Peyer's patch (tissue), 4 donors: ENCODE measurements at regions not wholly inside any gene's neighbourhood (a gene's known extent, or its start where the extent isn't known, plus 50 kb on each side); places are given as distances from the start of the nearest gene placed in this dataset.

Experiments used
- CTCF ChIP-seq, 6 experiments: fragments of 450-650 bp in 4 of 6; fragments of 200-600 bp in 2 of 6; sonication (generic) in 1 of 6; IDR thresholded peaks; one replicate each; pipeline ENCODE4 v1.5.1; 2017 to 2019; ENCODE audit warnings: antibody characterized with exemption in 6 of 6, mild to moderate bottlenecking in 3 of 6, moderate library complexity in 1 of 6
- POLR2A ChIP-seq, 2 donors: fragments of 450-650 bp; IDR thresholded peaks; one replicate each; pipeline ENCODE4 v1.5.1; 2017; ENCODE audit warnings: antibody characterized with exemption in 2 of 2, mild to moderate bottlenecking in 2 of 2, moderate library complexity in 2 of 2

DNA sequence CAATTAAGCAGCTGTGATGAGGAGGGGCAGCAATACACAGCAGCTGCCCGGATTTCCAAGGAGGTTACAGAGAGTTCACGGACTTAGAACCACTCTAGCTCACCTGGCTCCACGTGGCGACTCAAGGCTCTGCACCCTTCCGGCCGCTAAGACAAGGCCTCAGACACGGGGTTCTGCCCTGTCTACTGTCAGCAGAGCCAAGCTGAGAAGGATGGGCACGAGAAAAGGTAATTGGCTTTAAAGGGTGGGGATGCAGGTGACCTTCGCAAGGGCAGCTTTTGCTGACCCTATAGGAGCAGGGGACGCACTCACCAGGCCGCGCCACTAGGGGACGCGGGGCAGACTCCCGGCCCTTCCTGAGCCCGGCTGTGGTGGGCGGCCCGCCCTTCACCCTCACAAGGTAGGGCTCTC, 152.4 kb downstream of the KIF20B start:
- TF ChIP-seq CTCF (IDR thresholded peaks at IDR 0.05) (no peak), POLR2A (IDR thresholded peaks at IDR 0.05) (no peak)
